Trophoblast cell (in vitro differentiated cells and primary cell): ENCODE measurements at regions not wholly inside any gene's neighbourhood (a gene's known extent, or its start where the extent isn't known, plus 50 kb on each side); places are given as distances from the start of the nearest gene placed in this dataset.
"Not testable (repeated sequence)": the region's sequence is repeated elsewhere in the genome, so short reads cannot be mapped to it uniquely, and the experiment has no call there.

Experiments
- DNase-seq, 2 donors: peaks; one replicate each; pipeline ENCODE4 v3.0.0-alpha.2; 2016
- H2AFZ ChIP-seq: 2 replicates; pipeline ENCODE4 v1.6.1; 2013; ENCODE audit warnings: low read length, moderate library complexity, mild to moderate bottlenecking; ENCODE audit not compliant: insufficient read depth, poor library complexity
- H2AK5ac ChIP-seq: 2 replicates; pipeline ENCODE4 v1.6.1; 2013; ENCODE audit warnings: mild to moderate bottlenecking, low read length
- H2BK120ac ChIP-seq: 2 replicates; pipeline ENCODE4 v1.6.1; 2013; ENCODE audit warnings: low read length, mild to moderate bottlenecking, moderate library complexity; ENCODE audit not compliant: insufficient read depth, poor library complexity
- H2BK12ac ChIP-seq: 2 replicates; pipeline ENCODE4 v1.6.1; 2013; ENCODE audit warnings: mild to moderate bottlenecking, low read length, moderate library complexity
- H2BK5ac ChIP-seq: 2 replicates; pipeline ENCODE4 v1.6.1; 2013; ENCODE audit warnings: low read length, low read depth, moderate library complexity, mild to moderate bottlenecking; ENCODE audit not compliant: poor library complexity
- H3K14ac ChIP-seq: 2 replicates; pipeline ENCODE4 v1.6.1; 2013; ENCODE audit warnings: mild to moderate bottlenecking, low read length
- H3K18ac ChIP-seq: 2 replicates; pipeline ENCODE4 v1.6.1; 2013; ENCODE audit warnings: mild to moderate bottlenecking, low read length
- H3K23ac ChIP-seq: 2 replicates; pipeline ENCODE4 v1.6.1; 2013; ENCODE audit warnings: low read length
- H3K27ac ChIP-seq: 2 replicates; pipeline ENCODE4 v1.5.1; 2013; ENCODE audit warnings: low read depth, mild to moderate bottlenecking, inconsistent platforms, low read length, moderate library complexity
- H3K27me3 ChIP-seq: 2 replicates; pipeline ENCODE4 v1.6.1; 2013; ENCODE audit warnings: inconsistent platforms, mild to moderate bottlenecking, low read length, moderate library complexity; ENCODE audit not compliant: insufficient read depth
- H3K36me3 ChIP-seq, 2 experiments: 1 replicate in 1 of 2; 2 replicates in 1 of 2; pipeline ENCODE4 v1.6.1; 2013; ENCODE audit warnings: low read length in 2 of 2, mild to moderate bottlenecking in 2 of 2, moderate library complexity in 1 of 2; ENCODE audit not compliant: insufficient read depth in 2 of 2, control insufficient read depth in 1 of 2
- H3K4ac ChIP-seq: 2 replicates; pipeline ENCODE4 v1.6.1; 2013; ENCODE audit warnings: low read depth, mild to moderate bottlenecking, low read length, moderate library complexity
- H3K4me1 ChIP-seq, 2 experiments: 1 replicate in 1 of 2; 2 replicates in 1 of 2; pipeline ENCODE4 v1.6.1; 2013; ENCODE audit warnings: low read length in 2 of 2, mild to moderate bottlenecking in 2 of 2, moderate library complexity in 1 of 2; ENCODE audit not compliant: insufficient read depth in 2 of 2, control insufficient read depth in 1 of 2
- H3K4me2 ChIP-seq: 2 replicates; pipeline ENCODE4 v1.6.1; 2013; ENCODE audit warnings: inconsistent platforms, mild to moderate bottlenecking, low read length, moderate library complexity
- H3K4me3 ChIP-seq: 2 replicates; pipeline ENCODE4 v1.5.1; 2013; ENCODE audit warnings: mild to moderate bottlenecking, low read depth, low read length, inconsistent platforms
- H3K79me1 ChIP-seq: one replicate; pipeline ENCODE4 v1.6.1; 2013; ENCODE audit warnings: low read length
- H3K79me2 ChIP-seq: 2 replicates; pipeline ENCODE4 v1.6.1; 2013; ENCODE audit warnings: low read length, mild to moderate bottlenecking; ENCODE audit not compliant: control insufficient read depth, insufficient read depth, poor library complexity
- H3K9ac ChIP-seq: 2 replicates; pipeline ENCODE4 v1.6.1; 2013; ENCODE audit warnings: mild to moderate bottlenecking, low read length
- H3K9me3 ChIP-seq: 2 replicates; pipeline ENCODE4 v1.6.1; 2013; ENCODE audit warnings: low read depth, mild to moderate bottlenecking, control low read depth, inconsistent platforms, low read length; ENCODE audit not compliant: insufficient read depth
- H4K12ac ChIP-seq: 2 replicates; pipeline ENCODE4 v1.6.1; 2013; ENCODE audit warnings: low read depth, mild to moderate bottlenecking, low read length, moderate library complexity
- H4K8ac ChIP-seq: 2 replicates; pipeline ENCODE4 v1.6.1; 2013; ENCODE audit warnings: low read depth, mild to moderate bottlenecking, low read length, moderate library complexity
- H4K91ac ChIP-seq: one replicate; pipeline ENCODE4 v1.6.1; 2013; ENCODE audit warnings: low read depth, mild to moderate bottlenecking, low read length, moderate library complexity
- WGBS: extraction: QIAGEN DNeasy Blood & Tissue Kit; methylation state at CpG from one replicate; pipeline ENCODE4 v1.1.7; 2013; ENCODE audit warnings: missing lambda C conversion rate; ENCODE audit not compliant: insufficient read length, insufficient coverage; ENCODE audit errors: extremely low coverage; 5-methylcytosine and 5-hydroxymethylcytosine counted together

DNA sequence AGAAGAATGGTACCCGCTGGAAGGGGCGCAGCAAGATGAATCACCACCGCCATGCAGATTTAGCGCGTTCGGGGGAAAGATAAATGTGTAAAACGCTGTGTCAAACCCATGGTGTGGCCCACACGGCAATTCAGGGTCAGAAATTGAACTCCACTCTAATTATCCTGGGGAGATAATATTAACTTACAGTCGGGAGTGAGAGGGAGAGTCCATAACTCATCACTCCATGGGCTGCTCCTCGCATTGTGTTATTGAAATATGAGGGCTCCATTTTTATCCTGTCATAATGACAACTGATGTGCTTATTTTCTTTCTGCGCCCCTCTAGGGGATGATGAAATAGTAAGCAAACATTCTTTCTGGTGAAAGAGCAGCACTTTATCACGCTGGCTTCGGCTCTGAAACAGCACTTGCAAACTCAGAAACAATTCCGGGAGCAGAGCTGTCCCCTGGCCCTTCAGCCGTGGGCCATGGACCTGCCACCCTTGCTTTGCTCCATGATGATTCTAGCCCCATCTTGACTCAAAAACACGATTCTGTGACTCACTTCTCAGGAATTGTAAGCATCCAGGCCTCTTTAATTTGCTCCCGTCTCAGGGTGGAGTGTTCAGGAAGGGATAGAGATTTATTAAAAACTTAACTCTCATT, 431.6 kb downstream of the IRX1 start:
- Histone ChIP-seq H3K9me3 (no peaks in the 10 kb centered on the region), H4K12ac (no peak overlapping the region), H3K14ac (no peak overlapping the region), H2BK5ac (no peak overlapping the region), H3K23ac (no peak overlapping the region), H3K36me3 (no peaks in the 10 kb centered on the region), H3K4me2 (no peak overlapping the region), H4K8ac (no peak overlapping the region), H2BK120ac (no peak overlapping the region), H3K27ac (no peak overlapping the region), H3K4ac (no peak overlapping the region), H2AFZ (no peak overlapping the region), H2AK5ac (no peak overlapping the region), H3K79me2 (no peaks in the 10 kb centered on the region), H4K91ac (no peak overlapping the region), H3K79me1 (no peaks in the 10 kb centered on the region), H3K4me3 (no peak overlapping the region), H3K9ac (no peak overlapping the region), H3K4me1 (no peaks in the 10 kb centered on the region), H3K18ac (no peak overlapping the region), H2BK12ac (no peak overlapping the region), H3K27me3 (no peaks in the 10 kb centered on the region)
- no peak for DNase-seq
- no CpG with 5 or more reads among the region's 17 CpGs for WGBS

DNA sequence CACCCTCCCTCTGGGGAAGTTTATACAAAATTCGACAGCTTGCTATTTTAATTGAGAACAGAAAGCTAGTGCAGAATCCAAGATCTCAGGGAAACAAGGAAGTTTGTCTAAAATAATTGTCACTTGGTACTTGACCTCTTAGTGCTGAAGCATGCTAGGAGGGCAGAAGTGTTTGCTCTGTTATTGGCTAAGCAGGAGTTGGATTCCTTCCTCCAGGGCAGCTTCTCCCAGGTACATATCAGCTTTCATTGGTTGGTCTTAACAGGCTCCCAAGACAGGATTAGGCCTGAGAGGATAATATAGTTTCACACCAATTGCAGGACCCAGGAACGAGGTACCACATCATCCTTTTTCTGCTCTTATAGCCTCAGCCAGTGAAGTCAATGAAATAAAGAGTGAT, 432.8 kb downstream of the IRX1 start:
- H3K79me1 ChIP-seq = no peaks in the 10 kb centered on the region
- H3K9ac ChIP-seq = no peak overlapping the region
- no peak overlapping the region for H3K27ac ChIP-seq
- WGBS = no CpG with 5 or more reads among the region's 2 CpGs
- no peak overlapping the region for H3K23ac ChIP-seq
- H4K12ac ChIP-seq = no peak overlapping the region
- no peak overlapping the region for H2AFZ ChIP-seq
- no peak overlapping the region for H2AK5ac ChIP-seq
- no peak overlapping the region for H2BK12ac ChIP-seq
- no peaks in the 10 kb centered on the region for H3K4me1 ChIP-seq
- no peak overlapping the region for H4K91ac ChIP-seq
- no peak overlapping the region for H3K18ac ChIP-seq
- no peak overlapping the region for H4K8ac ChIP-seq
- no peak overlapping the region for H2BK120ac ChIP-seq
- no peak overlapping the region for H3K4me3 ChIP-seq
- H3K79me2 ChIP-seq = no peaks in the 10 kb centered on the region
- DNase-seq = no peak
- H3K9me3 ChIP-seq = no peaks in the 10 kb centered on the region
- no peak overlapping the region for H3K14ac ChIP-seq
- no peak overlapping the region for H3K4ac ChIP-seq
- no peaks in the 10 kb centered on the region for H3K36me3 ChIP-seq
- no peak overlapping the region for H3K4me2 ChIP-seq
- no peaks in the 10 kb centered on the region for H3K27me3 ChIP-seq
- no peak overlapping the region for H2BK5ac ChIP-seq

DNA sequence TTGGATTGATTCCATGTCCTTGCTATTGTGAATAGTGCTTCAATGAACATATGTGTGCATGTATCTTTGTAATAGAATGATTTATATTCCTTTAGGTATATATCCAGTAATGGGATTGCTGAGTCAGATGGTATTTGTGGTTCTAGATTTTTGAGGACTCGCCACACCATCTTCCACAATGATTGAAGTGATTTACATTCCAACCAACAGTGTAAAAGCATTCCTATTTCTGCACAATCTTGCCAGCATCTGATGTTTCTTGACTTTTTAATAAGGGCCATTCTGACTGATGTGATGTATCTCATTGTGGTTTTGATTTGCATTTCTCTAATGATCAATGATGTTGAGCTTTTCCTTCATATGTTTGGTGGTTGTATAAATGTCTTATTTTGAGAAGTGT, 437.9 kb downstream of the IRX1 start:
- H3K9ac ChIP-seq, H4K91ac ChIP-seq, H2BK5ac ChIP-seq, H3K4me2 ChIP-seq, H3K4me3 ChIP-seq, H3K23ac ChIP-seq, H2AFZ ChIP-seq, H3K9me3 ChIP-seq, DNase-seq, H3K4ac ChIP-seq, H3K27me3 ChIP-seq, H3K18ac ChIP-seq, H2AK5ac ChIP-seq, H3K79me1 ChIP-seq, H3K36me3 ChIP-seq, H4K8ac ChIP-seq, H2BK120ac ChIP-seq, H3K79me2 ChIP-seq, H3K27ac ChIP-seq, H3K14ac ChIP-seq, H2BK12ac ChIP-seq, H3K4me1 ChIP-seq, H4K12ac ChIP-seq: not testable (repeated sequence)
- no CpG with 5 or more reads among the region's 1 CpG for WGBS

DNA sequence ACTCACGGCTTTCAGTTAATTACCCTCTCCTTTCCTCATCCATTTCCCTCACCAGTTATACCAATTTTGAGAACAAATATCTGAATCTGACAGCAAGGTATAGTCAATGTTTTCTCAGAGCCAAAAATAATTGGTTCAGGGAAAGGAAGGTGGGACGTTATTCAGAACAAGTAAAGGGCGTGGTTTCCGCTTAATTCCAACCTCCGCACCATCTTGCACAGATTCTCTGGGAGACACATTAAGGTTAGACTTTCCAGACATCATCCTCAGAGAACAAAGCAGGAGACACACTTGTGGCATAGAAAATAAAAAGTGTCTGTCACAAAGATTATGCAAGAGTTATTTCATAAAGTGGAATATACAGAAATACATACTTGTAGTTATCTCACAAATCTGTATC, 441.2 kb downstream of the IRX1 start:
- no peak for DNase-seq
- Histone ChIP-seq H3K79me2 (no peaks in the 10 kb centered on the region), H3K79me1 (no peaks in the 10 kb centered on the region), H2BK5ac (no peak overlapping the region), H4K91ac (no peak overlapping the region), H3K4me1 (no peaks in the 10 kb centered on the region), H3K9ac (no peak overlapping the region), H2BK120ac (no peak overlapping the region), H4K12ac (no peak overlapping the region), H3K27me3 (no peaks in the 10 kb centered on the region), H3K18ac (no peak overlapping the region), H2AK5ac (no peak overlapping the region), H3K36me3 (no peaks in the 10 kb centered on the region), H2BK12ac (no peak overlapping the region), H4K8ac (no peak overlapping the region), H3K4me3 (no peak overlapping the region), H3K23ac (no peak overlapping the region), H3K14ac (no peak overlapping the region), H3K27ac (no peak overlapping the region), H3K9me3 (no peaks in the 10 kb centered on the region), H2AFZ (no peak overlapping the region), H3K4me2 (no peak overlapping the region), H3K4ac (no peak overlapping the region)
- no CpG with 5 or more reads among the region's 5 CpGs for whole genome bisulfite sequencing
